GM23248 (cell line): ENCODE measurements at regions not wholly inside any gene's neighbourhood (a gene's known extent, or its start where the extent isn't known, plus 50 kb on each side); places are given as distances from the start of the nearest gene placed in this dataset.

ENCODE experiments used
- DNase-seq: peaks from one replicate; pipeline ENCODE4 v3.0.0-alpha.2; 2015
- H2AFZ ChIP-seq: fragments of 200-600 bp; sonication (generic); 2 replicates; pipeline ENCODE4 v1.6.1; 2016; ENCODE audit warnings: antibody characterized with exemption
- H3F3A ChIP-seq: fragments of 200-600 bp; sonication (generic); 2 replicates; pipeline ENCODE4 v1.6.1; 2016; ENCODE audit warnings: mild to moderate bottlenecking, antibody characterized with exemption, mixed run types; ENCODE audit not compliant: insufficient read depth
- H3K27ac ChIP-seq: fragments of 200-600 bp; sonication (generic); 2 replicates; pipeline ENCODE4 v1.5.1; 2016; ENCODE audit warnings: mild to moderate bottlenecking
- H3K27me3 ChIP-seq: fragments of 200-600 bp; sonication (generic); replicated peaks from 2 replicates; pipeline ENCODE4 v1.6.1; 2016; ENCODE audit warnings: mild to moderate bottlenecking; ENCODE audit not compliant: insufficient read depth
- H3K36me3 ChIP-seq: fragments of 200-600 bp; sonication (generic); 2 replicates; pipeline ENCODE4 v1.6.1; 2016; ENCODE audit warnings: low read depth, mild to moderate bottlenecking
- H3K4me1 ChIP-seq: fragments of 200-600 bp; sonication (generic); 2 replicates; pipeline ENCODE4 v1.6.1; 2016; ENCODE audit warnings: mild to moderate bottlenecking; ENCODE audit not compliant: insufficient read depth
- H3K4me2 ChIP-seq: fragments of 200-600 bp; sonication (generic); one replicate; pipeline ENCODE4 v1.6.1; 2016; ENCODE audit warnings: mild to moderate bottlenecking; ENCODE audit not compliant: unreplicated experiment
- H3K4me3 ChIP-seq: fragments of 200-600 bp; sonication (generic); 2 replicates; pipeline ENCODE4 v1.5.1; 2016; ENCODE audit warnings: mild to moderate bottlenecking
- H3K79me2 ChIP-seq: fragments of 200-600 bp; sonication (generic); 2 replicates; pipeline ENCODE4 v1.6.1; 2016; ENCODE audit warnings: mild to moderate bottlenecking; ENCODE audit not compliant: insufficient read depth
- H3K9ac ChIP-seq: fragments of 200-600 bp; sonication (generic); 2 replicates; pipeline ENCODE4 v1.6.1; 2016; ENCODE audit warnings: mild to moderate bottlenecking
- H3K9me2 ChIP-seq: fragments of 200-600 bp; sonication (generic); 2 replicates; pipeline ENCODE4 v1.6.1; 2016; ENCODE audit warnings: mixed run types, mild to moderate bottlenecking, moderate library complexity; ENCODE audit not compliant: insufficient read depth
- H3K9me3 ChIP-seq: fragments of 200-600 bp; sonication (generic); one replicate; pipeline ENCODE4 v1.6.1; 2017; ENCODE audit warnings: low read depth
- H4K20me1 ChIP-seq: fragments of 200-600 bp; sonication (generic); 2 replicates; pipeline ENCODE4 v1.6.0; 2016; ENCODE audit not compliant: insufficient read depth
- EZH2 ChIP-seq: fragments of 200-600 bp; sonication (generic); IDR thresholded peaks from 2 replicates; pipeline ENCODE4 v1.6.1; 2018; ENCODE audit warnings: antibody characterized with exemption, mild to moderate bottlenecking; ENCODE audit not compliant: insufficient read depth, poor library complexity, severe bottlenecking
- EZH2phosphoT487 ChIP-seq: fragments of 200-600 bp; sonication (generic); IDR thresholded peaks from 2 replicates; pipeline ENCODE4 v1.6.1; 2018; ENCODE audit warnings: antibody characterized with exemption, moderate library complexity, mild to moderate bottlenecking, low read depth; ENCODE audit not compliant: insufficient read depth
- WGBS, 2 experiments: methylation state at CpG; one replicate each; pipeline ENCODE4 v1.1.6; 2015 to 2017; ENCODE audit warnings: low lambda C conversion rate in 2 of 2, low coverage in 1 of 2; ENCODE audit errors: missing lambda C conversion rate in 2 of 2; 5-methylcytosine and 5-hydroxymethylcytosine counted together
- in situ Hi-C: fragments of 300-500 bp; cut with MboI; formaldehyde crosslinking; loops from 2 replicates; pipeline ENCODE4 v1.15.0; 2020

DNA sequence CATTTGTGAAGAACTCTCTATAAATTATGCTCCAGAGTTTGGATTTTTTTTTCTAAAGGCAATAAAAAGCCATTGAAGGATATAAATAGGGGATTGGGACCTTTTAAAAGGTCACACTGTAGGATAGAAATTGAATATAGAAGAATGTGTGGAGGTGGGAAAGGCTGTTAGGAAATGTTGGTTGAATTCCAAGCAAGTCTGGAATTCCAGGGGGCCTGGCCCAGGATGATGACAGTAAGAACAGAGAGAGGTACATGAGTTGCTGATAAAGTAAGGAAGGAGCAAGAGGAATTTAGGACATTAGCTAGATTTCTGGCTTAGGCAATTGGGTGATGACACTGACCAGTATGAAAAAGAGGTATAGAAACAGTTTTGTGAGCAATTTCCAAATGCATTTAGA is 95.4 kb upstream of the USP38 start:
- Histone ChIP-seq H2AFZ (no peak overlapping the region), H3F3A (0 out of 2 replicates have a peak, but pooled peaks cover 6% of the 10 kb centered on the region), H3K4me2 (no peak overlapping the region), H3K9ac (no peak overlapping the region), H3K9me2 (no peaks in the 10 kb centered on the region), H3K79me2 (no peaks in the 10 kb centered on the region), H3K4me1 (peaks cover 19% of the 10 kb centered on the region), H3K27ac (no peak overlapping the region), H3K36me3 (no peaks in the 10 kb centered on the region), H4K20me1 (no peaks in the 10 kb centered on the region), H3K4me3 (no peak overlapping the region), H3K27me3 (no peaks in the 10 kb centered on the region), H3K9me3 (no peaks in the 10 kb centered on the region)
- DNase-seq = no peak
- in situ Hi-C loops = loop anchor here (25.0 kb wide), 1 partner anchor 1927 kb away; no protein-coding TSS in a partner anchor
- TF ChIP-seq EZH2phosphoT487 = no peak
- no peak for TF ChIP-seq EZH2

DNA sequence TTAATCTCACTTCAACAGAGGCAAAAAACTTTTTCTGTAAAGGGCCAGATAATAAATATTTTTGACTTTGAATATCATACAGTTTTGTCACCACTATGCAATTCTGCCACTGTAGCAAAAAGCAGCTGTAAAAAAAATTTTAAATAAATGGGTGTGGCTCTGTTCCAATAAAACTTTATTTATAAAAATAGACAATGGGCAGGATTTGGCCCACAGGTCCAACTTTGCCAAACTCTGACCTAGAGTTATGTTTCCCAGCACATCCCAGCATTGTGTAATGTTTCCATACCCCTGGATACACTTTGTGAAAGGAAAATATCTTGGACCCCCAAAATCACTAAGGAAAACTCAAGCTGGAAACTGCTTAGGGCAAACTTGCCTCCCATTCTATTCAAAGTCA is 94.9 kb upstream of the USP38 start:
- Histone ChIP-seq H3K4me3 (no peak overlapping the region), H3K27me3 (no peaks in the 10 kb centered on the region), H4K20me1 (no peaks in the 10 kb centered on the region), H3K36me3 (no peaks in the 10 kb centered on the region), H3F3A (0 out of 2 replicates have a peak, but pooled peaks cover 3% of the 10 kb centered on the region), H3K9me2 (no peaks in the 10 kb centered on the region), H3K4me2 (no peak overlapping the region), H3K9ac (no peak overlapping the region), H3K79me2 (no peaks in the 10 kb centered on the region), H3K27ac (no peak overlapping the region), H3K4me1 (peaks cover 13% of the 10 kb centered on the region), H2AFZ (no peak overlapping the region), H3K9me3 (no peaks in the 10 kb centered on the region)
- DNase-seq = no peak
- in situ Hi-C loops = loop anchor here (25.0 kb wide), 1 partner anchor 1928 kb away; no protein-coding TSS in a partner anchor
- no peak for TF ChIP-seq EZH2

DNA sequence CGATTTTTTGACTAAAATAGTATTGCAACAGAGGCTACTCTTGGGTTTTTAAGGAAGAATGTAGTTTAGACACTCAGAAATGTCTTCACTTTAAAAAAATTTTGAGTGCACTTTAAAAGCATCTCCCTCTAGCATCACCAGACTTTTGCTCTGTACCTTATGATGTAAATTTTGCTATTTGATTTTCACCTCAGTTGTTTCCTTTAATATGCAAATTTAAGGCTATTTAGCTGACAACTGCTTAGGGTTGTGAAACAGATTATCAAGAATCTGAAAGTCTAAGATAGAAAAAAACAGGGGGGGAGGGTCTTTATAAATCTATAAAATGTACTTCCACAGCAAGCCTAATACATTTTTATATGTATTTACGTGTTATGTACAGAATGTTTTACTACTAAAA is 92.9 kb upstream of the USP38 start:
- DNase-seq = no peak
- Histone ChIP-seq H3K79me2 (no peaks in the 10 kb centered on the region), H3K4me3 (no peak overlapping the region), H3K36me3 (no peaks in the 10 kb centered on the region), H2AFZ (no peak overlapping the region), H3K9me2 (no peaks in the 10 kb centered on the region), H3F3A (no peaks in the 10 kb centered on the region), H4K20me1 (no peaks in the 10 kb centered on the region), H3K4me1 (peaks cover 9% of the 10 kb centered on the region), H3K27ac (no peak overlapping the region), H3K4me2 (no peak overlapping the region), H3K27me3 (no peaks in the 10 kb centered on the region), H3K9me3 (no peaks in the 10 kb centered on the region), H3K9ac (no peak overlapping the region)
- WGBS, 2 experiments = 22 to 35% methylated on average over 2 of the region's 2 CpGs
- in situ Hi-C loops = loop anchor here (25.0 kb wide), 1 partner anchor 1930 kb away; no protein-coding TSS in a partner anchor
- TF ChIP-seq EZH2phosphoT487 = no peak

GRCh38 chr4:143095447-143095846 is 89.3 kb upstream of the USP38 start:
- Histone ChIP-seq H3K9me2 (no peaks in the 10 kb centered on the region), H3K4me3 (no peak overlapping the region), H3K9me3 (no peaks in the 10 kb centered on the region), H2AFZ (no peak overlapping the region), H3K79me2 (no peaks in the 10 kb centered on the region), H3K27me3 (no peaks in the 10 kb centered on the region), H3K4me1 (no peaks in the 10 kb centered on the region), H3F3A (no peaks in the 10 kb centered on the region), H3K27ac (no peak overlapping the region), H3K4me2 (no peak overlapping the region), H4K20me1 (no peaks in the 10 kb centered on the region), H3K36me3 (no peaks in the 10 kb centered on the region), H3K9ac (no peak overlapping the region)
- no peak for TF ChIP-seq EZH2phosphoT487
- TF ChIP-seq EZH2 = no peak
- 71 to 76% methylated on average over 1 of the region's 1 CpG for WGBS, 2 experiments
- in situ Hi-C loops = loop anchor here (25.0 kb wide), 1 partner anchor 1933 kb away; no protein-coding TSS in a partner anchor
- DNase-seq = no peak

- TF ChIP-seq EZH2phosphoT487 (no peak), EZH2 (no peak)
- in situ Hi-C loops = loop anchor here (25.0 kb wide), 1 partner anchor 1935 kb away; no protein-coding TSS in a partner anchor
Measured at GRCh38 chr4:143097751-143098150, 87.0 kb upstream of the USP38 start.

More at GRCh38 chr4:143097751-143098150, 87.0 kb upstream of the USP38 start:
- no peak for DNase-seq
- no peak overlapping the region for H3K27ac ChIP-seq
- H3K9ac ChIP-seq = no peak overlapping the region
- H3K9me3 ChIP-seq = no peaks in the 10 kb centered on the region
- no peak overlapping the region for H3K4me3 ChIP-seq
- H3K36me3 ChIP-seq = no peaks in the 10 kb centered on the region
- H3K4me2 ChIP-seq = no peak overlapping the region
- H3K4me1 ChIP-seq = no peaks in the 10 kb centered on the region
- no peaks in the 10 kb centered on the region for H4K20me1 ChIP-seq
- H3F3A ChIP-seq = no peaks in the 10 kb centered on the region
- no peaks in the 10 kb centered on the region for H3K27me3 ChIP-seq
- WGBS, 2 experiments = 38 to 43% methylated on average over 4 of the region's 4 CpGs
- H3K79me2 ChIP-seq = no peaks in the 10 kb centered on the region
- no peaks in the 10 kb centered on the region for H3K9me2 ChIP-seq
- H2AFZ ChIP-seq = no peak overlapping the region
